Iris pigment epithelial cell (primary cell): ENCODE measurements at regions not wholly inside any gene's neighbourhood (a gene's known extent, or its start where the extent isn't known, plus 50 kb on each side); places are given as distances from the start of the nearest gene placed in this dataset.
A peak's percentile ranks its signal among the peaks of the same experiment; 100 is the strongest.

Experiments
- DNase-seq: peaks from one replicate; pipeline ENCODE4 v3.0.0-alpha.2; 2011; ENCODE audit warnings: low read depth

GRCh38 chr12:73341559-73342247 lies 1069.5 kb downstream of the TRHDE start:
- no peak for DNase-seq

GRCh38 chr12:73342733-73343132 lies 1070.6 kb downstream of the TRHDE start:
- no peak for DNase-seq

- DNase-seq: no peak
Observed at GRCh38 chr12:73352826-73353225, 1080.7 kb downstream of the TRHDE start.

GRCh38 chr12:73361156-73361863 lies 1089.1 kb downstream of the TRHDE start:
- DNase-seq: no peak

- DNase-seq: no peak
Observed at GRCh38 chr12:73361864-73362230, 1089.7 kb downstream of the TRHDE start.

GRCh38 chr12:73362666-73363065 lies 1090.5 kb downstream of the TRHDE start:
- DNase-seq: no peak

- DNase-seq: no peak
Observed at GRCh38 chr12:73372856-73373255, 1100.7 kb downstream of the TRHDE start.

GRCh38 chr12:73374360-73374759 lies 1102.2 kb downstream of the TRHDE start:
- no peak for DNase-seq

- DNase-seq: no peak
Observed at GRCh38 chr12:73383584-73384222, 1111.5 kb downstream of the TRHDE start.

- no peak for DNase-seq
Observed at GRCh38 chr12:73384592-73384991, 1112.4 kb downstream of the TRHDE start.

GRCh38 chr12:73390261-73390660 lies 1118.1 kb downstream of the TRHDE start:
- DNase-seq: no peak

- no peak for DNase-seq
Observed at GRCh38 chr12:73413051-73413450, 1124.6 kb upstream of the ATXN7L3B start.

- no peak for DNase-seq
Observed at GRCh38 chr12:73413974-73414373, 1123.7 kb upstream of the ATXN7L3B start.

GRCh38 chr12:73414926-73415325 lies 1122.7 kb upstream of the ATXN7L3B start:
- DNase-seq: no peak

GRCh38 chr12:73418541-73418940 lies 1119.1 kb upstream of the ATXN7L3B start:
- no peak for DNase-seq

GRCh38 chr12:73421832-73422231 lies 1115.8 kb upstream of the ATXN7L3B start:
- DNase-seq: peak; percentile 61

- no peak for DNase-seq
Observed at GRCh38 chr12:73424484-73424883, 1113.2 kb upstream of the ATXN7L3B start.

GRCh38 chr12:73445658-73446324 lies 1091.8 kb upstream of the ATXN7L3B start:
- DNase-seq: no peak

- no peak for DNase-seq
Observed at GRCh38 chr12:73452672-73453469, 1084.8 kb upstream of the ATXN7L3B start.

GRCh38 chr12:73460212-73460611 lies 1077.4 kb upstream of the ATXN7L3B start:
- DNase-seq: no peak

GRCh38 chr12:73465106-73465505 lies 1072.5 kb upstream of the ATXN7L3B start:
- DNase-seq: no peak

GRCh38 chr12:73486256-73486655 lies 1051.4 kb upstream of the ATXN7L3B start:
- no peak for DNase-seq
